ENCODE measurements at regions not wholly inside any gene's neighbourhood (a gene's known extent, or its start where the extent isn't known, plus 50 kb on each side); places are given as distances from the start of the nearest gene placed in this dataset.
A peak's percentile ranks its signal among the peaks of the same experiment; 100 is the strongest.

- no peak for TF ChIP-seq CTCF (IDR thresholded peaks at IDR 0.05; ENCODE audit: insufficient read depth, low read depth, low read length)
- DNase-seq (ENCODE audit: low read depth) = no peak
- no peak overlapping the region for H3K4me3 ChIP-seq (ENCODE audit: low read depth, low read length)
Observed at GRCh38 chr5:98453296-98453695, 320.2 kb upstream of the RGMB start.

GRCh38 chr5:98454407-98454806, 319.1 kb upstream of the RGMB start:
- DNase-seq (ENCODE audit: low read depth) = peak; percentile 73
- no peak for TF ChIP-seq CTCF (IDR thresholded peaks at IDR 0.05; ENCODE audit: insufficient read depth, low read depth, low read length)
- H3K4me3 ChIP-seq (ENCODE audit: low read depth, low read length) = no peak overlapping the region

- no peak overlapping the region for H3K4me3 ChIP-seq (ENCODE audit: low read depth, low read length)
- peak; percentile 87 for DNase-seq (ENCODE audit: low read depth)
- no peak for TF ChIP-seq CTCF (IDR thresholded peaks at IDR 0.05; ENCODE audit: insufficient read depth, low read depth, low read length)
Observed at GRCh38 chr5:98454904-98455303, 318.6 kb upstream of the RGMB start.

- no peak for TF ChIP-seq CTCF (IDR thresholded peaks at IDR 0.05; ENCODE audit: insufficient read depth, low read depth, low read length)
- H3K4me3 ChIP-seq (ENCODE audit: low read depth, low read length) = no peak overlapping the region
- no peak for DNase-seq (ENCODE audit: low read depth)
Observed at GRCh38 chr5:98455665-98456064, 317.8 kb upstream of the RGMB start.

DNA sequence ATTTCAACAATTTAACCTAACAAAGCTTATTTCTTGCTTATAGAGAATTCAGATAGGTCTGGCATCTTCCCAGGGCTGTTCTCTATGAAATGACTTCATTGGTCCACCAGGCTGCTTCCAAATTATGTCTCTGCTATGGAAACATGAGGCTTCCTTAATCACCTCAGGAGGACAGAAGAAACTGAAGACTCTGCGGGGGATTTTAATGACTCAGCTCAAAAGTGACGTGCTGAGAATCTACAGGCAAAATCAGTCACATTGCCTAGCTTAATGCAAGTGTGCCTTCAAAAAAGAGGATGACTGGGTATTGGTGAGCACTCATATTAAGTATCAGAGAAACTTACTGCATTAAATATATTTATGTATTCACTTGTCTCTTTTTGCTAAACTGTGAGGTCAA, 315.5 kb upstream of the RGMB start:
- DNase-seq (ENCODE audit: low read depth) = peak; percentile 20
- TF ChIP-seq CTCF (IDR thresholded peaks at IDR 0.05; ENCODE audit: insufficient read depth, low read depth, low read length) = no peak
- no peak overlapping the region for H3K4me3 ChIP-seq (ENCODE audit: low read depth, low read length)

- no peak overlapping the region for H3K4me3 ChIP-seq (ENCODE audit: low read depth, low read length)
- no peak for DNase-seq (ENCODE audit: low read depth)
- TF ChIP-seq CTCF (IDR thresholded peaks at IDR 0.05; ENCODE audit: insufficient read depth, low read depth, low read length) = no peak
Observed at GRCh38 chr5:98458726-98459125, 314.7 kb upstream of the RGMB start.

DNA sequence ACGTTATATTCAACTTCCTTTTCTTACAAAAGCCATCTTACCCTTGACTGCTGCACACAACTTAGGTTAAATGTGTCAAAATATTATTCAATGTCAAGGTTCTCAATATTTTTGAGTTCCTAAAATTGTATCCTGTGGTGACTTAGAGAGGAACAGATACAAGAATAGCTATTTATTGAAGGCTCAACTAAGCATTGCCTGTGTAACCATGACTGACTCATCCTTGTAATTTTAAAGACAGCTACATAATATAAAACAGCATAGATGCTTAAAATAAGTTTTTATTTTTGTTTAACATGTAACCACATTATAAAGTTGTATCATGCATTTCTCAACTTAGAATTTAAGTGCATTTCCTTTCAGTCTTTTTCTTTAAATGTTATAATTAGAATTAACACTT, 312.9 kb upstream of the RGMB start:
- no peak for TF ChIP-seq CTCF (IDR thresholded peaks at IDR 0.05; ENCODE audit: insufficient read depth, low read depth, low read length)
- DNase-seq (ENCODE audit: low read depth) = no peak
- no peak overlapping the region for H3K4me3 ChIP-seq (ENCODE audit: low read depth, low read length)

Data from fibroblast of villous mesenchyme (primary cell).